ENCODE measurements at regions not wholly inside any gene's neighbourhood (a gene's known extent, or its start where the extent isn't known, plus 50 kb on each side); places are given as distances from the start of the nearest gene placed in this dataset.

GRCh38 chr1:102800406-102800805 lies 307.9 kb downstream of the COL11A1 start (continued):
- TF ChIP-seq ZBTB11 (CRISPR knock-in tag; IDR thresholded peaks at IDR 0.05) (no peak), SPI1 (IDR thresholded peaks at IDR 0.05; ENCODE audit: borderline replicate concordance, insufficient read depth, low read depth, low read length) (no peak)

- RAD21 ChIA-PET (ENCODE audit: unreplicated experiment): no interaction called here
- BruUV-seq (replicated peaks): no TSS peak
- no peak for FAIRE-seq
- TF ChIP-seq SIN3A (IDR thresholded peaks at IDR 0.05; ENCODE audit: low read depth, low read length) (no peak), SREBF2 (IDR thresholded peaks at IDR 0.05; ENCODE audit: low read length) (no peak), USF2 (IDR thresholded peaks at IDR 0.05; ENCODE audit: borderline replicate concordance, low read depth, low read length) (no peak), YBX1 (IDR thresholded peaks at IDR 0.05) (no peak), BCL11A (IDR thresholded peaks at IDR 0.05; ENCODE audit: low read depth, low read length) (no peak), ATF7 (IDR thresholded peaks at IDR 0.05; ENCODE audit: low read depth) (no peak), ZBTB40 (IDR thresholded peaks at IDR 0.05; ENCODE audit: borderline replicate concordance) (no peak), STAT1 (conservative IDR thresholded peaks at IDR 0.05) (no peak), ZNF384 (IDR thresholded peaks at IDR 0.05; ENCODE audit: borderline replicate concordance, low read depth, low read length) (no peak), JUND (IDR thresholded peaks at IDR 0.05; ENCODE audit: low read depth, low read length) (no peak), KLF5 (IDR thresholded peaks at IDR 0.05; ENCODE audit: partially characterized antibody) (no peak)
Measured at GRCh38 chr1:102799496-102799895, 308.8 kb downstream of the COL11A1 start.

More at GRCh38 chr1:102799496-102799895, 308.8 kb downstream of the COL11A1 start:
- Histone ChIP-seq H3K79me2 (ENCODE audit: control insufficient read depth, insufficient read depth, low read length) (no peaks in the 10 kb centered on the region), H3K4me3 (no peak overlapping the region), H3K27me3 (replicated peaks in 1 of 2; ENCODE audit: control insufficient read depth in 2 of 2, insufficient read depth in 2 of 2, low read length in 1 of 2) (no peaks in the 10 kb centered on the region), H3K9me3 (replicated peaks; ENCODE audit: control insufficient read depth, insufficient read depth, low read length) (no peaks in the 10 kb centered on the region), H3K36me3 (ENCODE audit: control insufficient read depth in 2 of 2, insufficient read depth in 2 of 2, low read length in 1 of 2) (no peaks in the 10 kb centered on the region), H3K4me1 (ENCODE audit: control insufficient read depth, insufficient read depth, low read length) (no peaks in the 10 kb centered on the region), H3K9ac (ENCODE audit: control insufficient read depth, insufficient read depth, low read length) (no peak overlapping the region), H4K20me1 (ENCODE audit: control insufficient read depth, insufficient read depth) (no peaks in the 10 kb centered on the region), H3K4me2 (ENCODE audit: control insufficient read depth, insufficient read depth) (no peak overlapping the region), H3K27ac (ENCODE audit: control insufficient read depth, insufficient read depth) (no peak overlapping the region), H2AFZ (ENCODE audit: control insufficient read depth, low read depth, low read length) (no peak overlapping the region)
- ATAC-seq: no peak
- CTCF ChIA-PET: no interaction called here
- WGBS (ENCODE audit: insufficient coverage, insufficient replicate concordance, low lambda C conversion rate, missing lambda C conversion rate): 0% methylated on average over 1 of the region's 1 CpG
- intact Hi-C loops (cut with micrococcal nuclease; ENCODE audit: unreplicated experiment): no loop called here
- SMC1A ChIA-PET (ENCODE audit: uncharacterized antibody, unreplicated experiment): no interaction called here
- POLR2A ChIA-PET: no interaction called here
- in situ Hi-C loops (cut with MboI): no loop called here
- no peak for DNase-seq (ENCODE audit: low read depth, low spot score)
